Fibroblast of mammary gland (primary cell): ENCODE measurements at regions not wholly inside any gene's neighbourhood (a gene's known extent, or its start where the extent isn't known, plus 50 kb on each side); places are given as distances from the start of the nearest gene placed in this dataset.
A peak's percentile ranks its signal among the peaks of the same experiment; 100 is the strongest.

Source experiments
- DNase-seq: peaks from one replicate; pipeline ENCODE4 v3.0.0-alpha.2; 2010; ENCODE audit warnings: low read depth
- H3K4me3 ChIP-seq: 2 replicates; pipeline ENCODE4 v1.5.1; 2011; ENCODE audit warnings: low read depth, mild to moderate bottlenecking, low read length, moderate library complexity; ENCODE audit not compliant: control insufficient read depth
- CTCF ChIP-seq: conservative IDR thresholded peaks from 2 replicates; pipeline ENCODE4 v1.5.1; 2011; ENCODE audit warnings: low read depth, low read length, inconsistent platforms; ENCODE audit not compliant: control insufficient read depth, insufficient read depth

- DNase-seq: peak; percentile 70
- H3K4me3 ChIP-seq: no peak overlapping the region
- no peak for TF ChIP-seq CTCF
These were observed 253.1 kb upstream of the USP24 start for GRCh38 chr1:55468142-55468795.

- TF ChIP-seq CTCF: no peak
- DNase-seq: peak; percentile 52
- H3K4me3 ChIP-seq: no peak overlapping the region
These were observed 251.8 kb upstream of the USP24 start for GRCh38 chr1:55466921-55467320.

- no peak for TF ChIP-seq CTCF
- peak; percentile 93 for DNase-seq
- H3K4me3 ChIP-seq: no peak overlapping the region
These were observed 251.2 kb upstream of the USP24 start for GRCh38 chr1:55466373-55466772.

GRCh38 chr1:55464550-55464949 lies 249.4 kb upstream of the USP24 start:
- TF ChIP-seq CTCF: no peak
- no peak overlapping the region for H3K4me3 ChIP-seq
- no peak for DNase-seq

- no peak overlapping the region for H3K4me3 ChIP-seq
- no peak for DNase-seq
- no peak for TF ChIP-seq CTCF
These were observed 248.8 kb upstream of the USP24 start for GRCh38 chr1:55463814-55464475.

- TF ChIP-seq CTCF: no peak
These were observed 242.7 kb upstream of the USP24 start for GRCh38 chr1:55457874-55458273.

More at GRCh38 chr1:55457874-55458273, 242.7 kb upstream of the USP24 start:
- no peak overlapping the region for H3K4me3 ChIP-seq
- DNase-seq: no peak
